SK-N-SH treated with all-trans-retinoic acid at 6 μM for 48 hours (cell line): ENCODE measurements at regions not wholly inside any gene's neighbourhood (a gene's known extent, or its start where the extent isn't known, plus 50 kb on each side); places are given as distances from the start of the nearest gene placed in this dataset.

Source experiments
- GLIS3 ChIP-seq: fragments of 250-450 bp; sonication (Bioruptor Pico); IDR thresholded peaks from 2 replicates; pipeline ENCODE4 v1.5.0; 2020; ENCODE audit warnings: mild to moderate bottlenecking, moderate library complexity
- OSR1 ChIP-seq: fragments of 250-450 bp; sonication (Bioruptor Pico); IDR thresholded peaks from 2 replicates; pipeline ENCODE4 v1.8.0; 2022; ENCODE audit warnings: moderate library complexity, mild to moderate bottlenecking, inconsistent platforms
- TF ChIP-seq, protein P1 (sequence below): fragments of 250-450 bp; sonication (Bioruptor Pico); IDR thresholded peaks from 2 replicates; pipeline ENCODE4 v1.8.0; 2020; ENCODE audit warnings: mild to moderate bottlenecking, moderate library complexity, borderline replicate concordance
- TF ChIP-seq, protein P2 (sequence below): fragments of 250-450 bp; sonication (Bioruptor Pico); IDR thresholded peaks from 2 replicates; pipeline ENCODE4 v1.5.1; 2021; ENCODE audit warnings: mild to moderate bottlenecking, moderate library complexity

DNA sequence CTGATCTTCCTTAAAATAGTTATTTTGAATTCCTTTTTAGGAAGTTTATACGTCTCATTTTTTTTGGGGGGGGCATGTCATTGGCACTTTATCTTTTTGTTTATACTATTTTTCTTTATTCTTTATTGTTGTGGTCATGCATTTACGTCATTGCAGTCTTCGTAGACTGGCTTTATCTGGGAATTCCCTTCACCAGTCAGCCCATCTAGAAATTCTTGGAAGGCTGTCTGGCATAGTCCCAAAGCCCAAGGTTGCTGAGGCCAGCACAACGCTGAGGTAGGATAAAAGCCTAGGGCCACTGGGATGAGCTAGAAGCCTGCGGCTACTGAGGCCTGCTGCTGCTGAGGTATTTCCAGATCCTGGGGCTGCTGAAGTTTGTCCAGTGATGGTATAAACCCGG, 121.5 kb downstream of the ISOC1 start:
- TF ChIP-seq, protein P1, sequence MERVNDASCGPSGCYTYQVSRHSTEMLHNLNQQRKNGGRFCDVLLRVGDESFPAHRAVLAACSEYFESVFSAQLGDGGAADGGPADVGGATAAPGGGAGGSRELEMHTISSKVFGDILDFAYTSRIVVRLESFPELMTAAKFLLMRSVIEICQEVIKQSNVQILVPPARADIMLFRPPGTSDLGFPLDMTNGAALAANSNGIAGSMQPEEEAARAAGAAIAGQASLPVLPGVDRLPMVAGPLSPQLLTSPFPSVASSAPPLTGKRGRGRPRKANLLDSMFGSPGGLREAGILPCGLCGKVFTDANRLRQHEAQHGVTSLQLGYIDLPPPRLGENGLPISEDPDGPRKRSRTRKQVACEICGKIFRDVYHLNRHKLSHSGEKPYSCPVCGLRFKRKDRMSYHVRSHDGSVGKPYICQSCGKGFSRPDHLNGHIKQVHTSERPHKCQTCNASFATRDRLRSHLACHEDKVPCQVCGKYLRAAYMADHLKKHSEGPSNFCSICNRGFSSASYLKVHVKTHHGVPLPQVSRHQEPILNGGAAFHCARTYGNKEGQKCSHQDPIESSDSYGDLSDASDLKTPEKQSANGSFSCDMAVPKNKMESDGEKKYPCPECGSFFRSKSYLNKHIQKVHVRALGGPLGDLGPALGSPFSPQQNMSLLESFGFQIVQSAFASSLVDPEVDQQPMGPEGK (CRISPR knock-in tag), result no peak
- TF ChIP-seq OSR1 (CRISPR knock-in tag), result no peak
- TF ChIP-seq, protein P2, sequence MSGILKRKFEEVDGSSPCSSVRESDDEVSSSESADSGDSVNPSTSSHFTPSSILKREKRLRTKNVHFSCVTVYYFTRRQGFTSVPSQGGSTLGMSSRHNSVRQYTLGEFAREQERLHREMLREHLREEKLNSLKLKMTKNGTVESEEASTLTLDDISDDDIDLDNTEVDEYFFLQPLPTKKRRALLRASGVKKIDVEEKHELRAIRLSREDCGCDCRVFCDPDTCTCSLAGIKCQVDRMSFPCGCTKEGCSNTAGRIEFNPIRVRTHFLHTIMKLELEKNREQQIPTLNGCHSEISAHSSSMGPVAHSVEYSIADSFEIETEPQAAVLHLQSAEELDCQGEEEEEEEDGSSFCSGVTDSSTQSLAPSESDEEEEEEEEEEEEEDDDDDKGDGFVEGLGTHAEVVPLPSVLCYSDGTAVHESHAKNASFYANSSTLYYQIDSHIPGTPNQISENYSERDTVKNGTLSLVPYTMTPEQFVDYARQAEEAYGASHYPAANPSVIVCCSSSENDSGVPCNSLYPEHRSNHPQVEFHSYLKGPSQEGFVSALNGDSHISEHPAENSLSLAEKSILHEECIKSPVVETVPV (CRISPR knock-in tag), result no peak
- no peak for TF ChIP-seq GLIS3 (CRISPR knock-in tag)
